ENCODE measurements at regions not wholly inside any gene's neighbourhood (a gene's known extent, or its start where the extent isn't known, plus 50 kb on each side); places are given as distances from the start of the nearest gene placed in this dataset.

- no peak for TF ChIP-seq FOXM1 (IDR thresholded peaks at IDR 0.05; ENCODE audit: borderline replicate concordance)
- TF ChIP-seq SP1 (IDR thresholded peaks at IDR 0.05): no peak
- TF ChIP-seq L3MBTL2 (conservative IDR thresholded peaks at IDR 0.05): no peak
Measured at GRCh38 chr1:29756085-29756484, 519.8 kb downstream of the PTPRU start.
